H9 (cell line): ENCODE measurements at regions not wholly inside any gene's neighbourhood (a gene's known extent, or its start where the extent isn't known, plus 50 kb on each side); places are given as distances from the start of the nearest gene placed in this dataset.

Source experiments
- DNase-seq: peaks from one replicate; pipeline ENCODE4 v3.0.0-alpha.2; 2017
- H2AFZ ChIP-seq: one replicate; pipeline ENCODE4 v1.6.1; 2013; ENCODE audit warnings: mild to moderate bottlenecking, low read length, control low read depth, moderate library complexity
- H2AK5ac ChIP-seq: 2 replicates; pipeline ENCODE4 v1.6.1; 2013; ENCODE audit warnings: low read length, control low read depth, mixed read lengths; ENCODE audit not compliant: insufficient read length
- H2BK120ac ChIP-seq: one replicate; pipeline ENCODE4 v1.6.1; 2013; ENCODE audit warnings: low read depth, mild to moderate bottlenecking, low read length, control low read depth, inconsistent platforms; ENCODE audit not compliant: poor library complexity, severe bottlenecking
- H2BK12ac ChIP-seq: 2 replicates; pipeline ENCODE4 v1.6.1; 2013; ENCODE audit warnings: low read length, control low read depth, mixed read lengths, low read depth; ENCODE audit not compliant: insufficient read length
- H2BK15ac ChIP-seq: 2 replicates; pipeline ENCODE4 v1.6.1; 2013; ENCODE audit warnings: low read depth, low read length, control low read depth
- H2BK20ac ChIP-seq: one replicate; pipeline ENCODE4 v1.6.1; 2013; ENCODE audit warnings: low read depth, mild to moderate bottlenecking, low read length, control low read depth, inconsistent platforms; ENCODE audit not compliant: poor library complexity, severe bottlenecking
- H2BK5ac ChIP-seq: 2 replicates; pipeline ENCODE4 v1.6.1; 2013; ENCODE audit warnings: low read length, control low read depth, mixed read lengths; ENCODE audit not compliant: insufficient read length
- H3K14ac ChIP-seq: 2 replicates; pipeline ENCODE4 v1.6.1; 2013; ENCODE audit warnings: low read length, control low read depth; ENCODE audit not compliant: insufficient read depth
- H3K18ac ChIP-seq: 2 replicates; pipeline ENCODE4 v1.6.1; 2013; ENCODE audit warnings: low read depth, mild to moderate bottlenecking, mixed read lengths, low read length, control low read depth; ENCODE audit not compliant: insufficient read length
- H3K23ac ChIP-seq: 2 replicates; pipeline ENCODE4 v1.6.1; 2013; ENCODE audit warnings: low read length, control low read depth, mixed read lengths, low read depth; ENCODE audit not compliant: insufficient read length
- H3K23me2 ChIP-seq: 2 replicates; pipeline ENCODE4 v1.6.1; 2013; ENCODE audit warnings: low read depth, mild to moderate bottlenecking, mixed read lengths, low read length, control low read depth; ENCODE audit not compliant: insufficient read length, poor library complexity, severe bottlenecking
- H3K27ac ChIP-seq: 2 replicates; pipeline ENCODE4 v1.5.1; 2013; ENCODE audit warnings: low read length, control low read depth, mixed read lengths, low read depth; ENCODE audit not compliant: insufficient read length
- H3K27me3 ChIP-seq: 2 replicates; pipeline ENCODE4 v1.6.1; 2013; ENCODE audit warnings: low read length, control low read depth, inconsistent platforms; ENCODE audit not compliant: insufficient read depth
- H3K4ac ChIP-seq: 2 replicates; pipeline ENCODE4 v1.6.1; 2013; ENCODE audit warnings: low read depth, mild to moderate bottlenecking, control low read depth, inconsistent platforms, low read length, moderate library complexity
- H3K4me1 ChIP-seq: 2 replicates; pipeline ENCODE4 v1.6.1; 2013; ENCODE audit warnings: low read length, control low read depth, inconsistent platforms; ENCODE audit not compliant: insufficient read depth
- H3K4me2 ChIP-seq: 2 replicates; pipeline ENCODE4 v1.6.1; 2013; ENCODE audit warnings: low read length, control low read depth, mixed read lengths; ENCODE audit not compliant: insufficient read length, insufficient read depth
- H3K56ac ChIP-seq: 2 replicates; pipeline ENCODE4 v1.6.1; 2013; ENCODE audit warnings: low read depth, mild to moderate bottlenecking, mixed read lengths, low read length, control low read depth; ENCODE audit not compliant: insufficient read length
- H3K79me1 ChIP-seq: 2 replicates; pipeline ENCODE4 v1.6.1; 2013; ENCODE audit warnings: low read depth, mild to moderate bottlenecking, moderate library complexity, low read length, control low read depth, inconsistent platforms; ENCODE audit not compliant: insufficient read depth, poor library complexity, severe bottlenecking
- H3K79me2 ChIP-seq: 2 replicates; pipeline ENCODE4 v1.6.1; 2013; ENCODE audit warnings: low read length, control low read depth, inconsistent platforms; ENCODE audit not compliant: insufficient read depth
- H3K9ac ChIP-seq: 2 replicates; pipeline ENCODE4 v1.6.1; 2013; ENCODE audit warnings: low read length, control low read depth, mixed read lengths; ENCODE audit not compliant: insufficient read length; ENCODE audit errors: extremely low read depth
- H3K9me3 ChIP-seq: one replicate; pipeline ENCODE4 v1.6.1; 2013; ENCODE audit warnings: low read depth, low read length, inconsistent platforms; ENCODE audit not compliant: control insufficient read depth
- H3T11ph ChIP-seq: one replicate; pipeline ENCODE4 v1.6.1; 2013; ENCODE audit warnings: mild to moderate bottlenecking, low read length, control low read depth, inconsistent platforms
- H4K20me1 ChIP-seq: one replicate; pipeline ENCODE4 v1.6.1; 2013; ENCODE audit not compliant: control insufficient read depth, insufficient read length, insufficient read depth
- H4K5ac ChIP-seq: 2 replicates; pipeline ENCODE4 v1.6.1; 2013; ENCODE audit warnings: low read depth, mild to moderate bottlenecking, mixed read lengths, low read length, control low read depth; ENCODE audit not compliant: insufficient read length
- H4K8ac ChIP-seq: replicated peaks from 2 replicates; pipeline ENCODE4 v1.6.1; 2013; ENCODE audit warnings: low read length, control low read depth, mixed read lengths, low read depth; ENCODE audit not compliant: insufficient read length
- H4K91ac ChIP-seq: 2 replicates; pipeline ENCODE4 v1.6.1; 2013; ENCODE audit warnings: low read depth, mild to moderate bottlenecking, moderate library complexity, mixed read lengths, low read length, control low read depth; ENCODE audit not compliant: insufficient read length
- H3K27ac Mint-ChIP-seq, 3 experiments: 2 replicates in 2 of 3; 3 replicates in 1 of 3; pipeline ENCODE4 v1.8.0; 2020 to 2021; ENCODE audit warnings: mixed read lengths in 3 of 3, mild to moderate bottlenecking in 1 of 3, moderate library complexity in 1 of 3
- H3K27me3 Mint-ChIP-seq: 2 replicates; pipeline ENCODE4 v1.8.0; 2021; ENCODE audit warnings: low read depth, mild to moderate bottlenecking, moderate library complexity, mixed read lengths
- H3K36me3 Mint-ChIP-seq, 3 experiments: 2 replicates in 2 of 3; 3 replicates in 1 of 3; pipeline ENCODE4 v1.8.0; 2020 to 2021; ENCODE audit warnings: low read depth in 3 of 3, mixed read lengths in 3 of 3; ENCODE audit not compliant: insufficient read depth in 1 of 3
- H3K4me1 Mint-ChIP-seq, 2 experiments: 2 replicates each; pipeline ENCODE4 v1.8.0; 2020; ENCODE audit warnings: mixed read lengths in 2 of 2
- H3K4me3 Mint-ChIP-seq, 2 experiments: 2 replicates in 1 of 2; 3 replicates in 1 of 2; pipeline ENCODE4 v1.8.0; 2020 to 2021; ENCODE audit warnings: mild to moderate bottlenecking in 2 of 2, mixed read lengths in 2 of 2, moderate library complexity in 1 of 2
- H3K9me3 Mint-ChIP-seq, 2 experiments: 2 replicates in 1 of 2; 3 replicates in 1 of 2; pipeline ENCODE4 v1.8.0; 2020; ENCODE audit warnings: mild to moderate bottlenecking in 2 of 2, mixed read lengths in 2 of 2, moderate library complexity in 1 of 2
- WGBS: extraction: QIAGEN DNeasy Blood & Tissue Kit; methylation state at CpG from one replicate; pipeline ENCODE4 v1.1.7; 2013; ENCODE audit warnings: missing lambda C conversion rate, low lambda C conversion rate, mixed read lengths; ENCODE audit not compliant: insufficient read length; ENCODE audit errors: extremely low coverage; 5-methylcytosine and 5-hydroxymethylcytosine counted together
- TF ChIP-seq, protein P1 (sequence below): fragments of 200-600 bp; sonication (generic); conservative IDR thresholded peaks from 3 replicates; pipeline ENCODE4 v1.8.0; 2021; ENCODE audit warnings: antibody characterized with exemption, mild to moderate bottlenecking

DNA sequence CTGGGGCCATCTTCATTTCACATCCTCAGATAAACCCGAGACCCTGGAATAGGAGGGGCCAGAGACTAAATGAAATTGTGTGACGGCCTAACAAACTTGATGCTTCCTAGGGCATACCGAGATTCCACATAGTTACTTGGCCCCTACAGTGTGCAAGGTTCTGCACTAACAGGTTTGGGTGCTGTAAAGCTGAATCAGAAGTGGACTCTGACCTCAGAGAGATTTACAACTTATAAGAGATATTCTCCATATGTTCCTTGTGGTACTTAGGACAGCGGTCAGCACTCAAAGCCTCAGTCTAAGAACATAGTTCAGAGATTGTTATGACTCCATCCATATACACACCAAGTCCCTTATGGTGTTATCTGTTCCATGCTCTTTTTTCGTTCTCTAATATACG lies 55.1 kb upstream of the FHIP2A start:
- H2AK5ac ChIP-seq: no peak overlapping the region
- H3K27ac Mint-ChIP-seq: no peak overlapping the region
- H2BK20ac ChIP-seq: no peak overlapping the region
- no peak overlapping the region for H3K4ac ChIP-seq
- no CpG with 5 or more reads among the region's 6 CpGs for WGBS
- H3K27ac ChIP-seq: no peak overlapping the region
- DNase-seq: no peak
- H2BK120ac ChIP-seq: no peak overlapping the region
- peak overlapping the region; percentile 71 to 87; a peak in 4 of 5 replicates for H3K4me3 Mint-ChIP-seq
- no peak overlapping the region for H2AFZ ChIP-seq
- no peaks in the 10 kb centered on the region for H3K79me1 ChIP-seq
- H3K56ac ChIP-seq: no peak overlapping the region
- TF ChIP-seq, protein P1, sequence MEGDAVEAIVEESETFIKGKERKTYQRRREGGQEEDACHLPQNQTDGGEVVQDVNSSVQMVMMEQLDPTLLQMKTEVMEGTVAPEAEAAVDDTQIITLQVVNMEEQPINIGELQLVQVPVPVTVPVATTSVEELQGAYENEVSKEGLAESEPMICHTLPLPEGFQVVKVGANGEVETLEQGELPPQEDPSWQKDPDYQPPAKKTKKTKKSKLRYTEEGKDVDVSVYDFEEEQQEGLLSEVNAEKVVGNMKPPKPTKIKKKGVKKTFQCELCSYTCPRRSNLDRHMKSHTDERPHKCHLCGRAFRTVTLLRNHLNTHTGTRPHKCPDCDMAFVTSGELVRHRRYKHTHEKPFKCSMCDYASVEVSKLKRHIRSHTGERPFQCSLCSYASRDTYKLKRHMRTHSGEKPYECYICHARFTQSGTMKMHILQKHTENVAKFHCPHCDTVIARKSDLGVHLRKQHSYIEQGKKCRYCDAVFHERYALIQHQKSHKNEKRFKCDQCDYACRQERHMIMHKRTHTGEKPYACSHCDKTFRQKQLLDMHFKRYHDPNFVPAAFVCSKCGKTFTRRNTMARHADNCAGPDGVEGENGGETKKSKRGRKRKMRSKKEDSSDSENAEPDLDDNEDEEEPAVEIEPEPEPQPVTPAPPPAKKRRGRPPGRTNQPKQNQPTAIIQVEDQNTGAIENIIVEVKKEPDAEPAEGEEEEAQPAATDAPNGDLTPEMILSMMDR: no peak
- no peaks in the 10 kb centered on the region for H3K9me3 ChIP-seq
- no peak overlapping the region for H3K14ac ChIP-seq
- H3K27me3 ChIP-seq: 0 out of 2 replicates have a peak, but pooled peaks cover 2% of the 10 kb centered on the region
- H2BK15ac ChIP-seq: no peak overlapping the region
- no peak overlapping the region for H3K4me2 ChIP-seq
- no peak overlapping the region for H3K23ac ChIP-seq
- H3K23me2 ChIP-seq: peaks cover 6% of the 10 kb centered on the region
- no peak overlapping the region for H4K5ac ChIP-seq
- no peak overlapping the region for H4K8ac ChIP-seq
- H3K79me2 ChIP-seq: no peaks in the 10 kb centered on the region
- no peak overlapping the region for H4K91ac ChIP-seq
- peaks cover 3% of the 10 kb centered on the region; the same call in 1 of the 2 replicates for H3K4me1 ChIP-seq
- H3K27me3 Mint-ChIP-seq: peaks cover 26% of the 10 kb centered on the region
- H3K9me3 Mint-ChIP-seq: no peaks in the 10 kb centered on the region
- H2BK5ac ChIP-seq: no peak overlapping the region
- no peak overlapping the region for H3K9ac ChIP-seq
- no peak overlapping the region for H2BK12ac ChIP-seq
- H3K18ac ChIP-seq: no peak overlapping the region
- H3K4me1 Mint-ChIP-seq: peaks cover 8% of the 10 kb centered on the region in 2 experiments
- no peaks in the 10 kb centered on the region for H3K36me3 Mint-ChIP-seq
- no peaks in the 10 kb centered on the region for H4K20me1 ChIP-seq
- no peak overlapping the region for H3T11ph ChIP-seq
